GM12873 (cell line): ENCODE measurements at regions not wholly inside any gene's neighbourhood (a gene's known extent, or its start where the extent isn't known, plus 50 kb on each side); places are given as distances from the start of the nearest gene placed in this dataset.

ENCODE experiments used
- CTCF ChIP-seq: IDR thresholded peaks from 2 replicates; pipeline ENCODE4 v1.5.1; 2012; ENCODE audit warnings: low read depth, mild to moderate bottlenecking, moderate library complexity, low read length, control low read depth; ENCODE audit not compliant: insufficient read depth; ENCODE audit errors: missing control alignments

DNA sequence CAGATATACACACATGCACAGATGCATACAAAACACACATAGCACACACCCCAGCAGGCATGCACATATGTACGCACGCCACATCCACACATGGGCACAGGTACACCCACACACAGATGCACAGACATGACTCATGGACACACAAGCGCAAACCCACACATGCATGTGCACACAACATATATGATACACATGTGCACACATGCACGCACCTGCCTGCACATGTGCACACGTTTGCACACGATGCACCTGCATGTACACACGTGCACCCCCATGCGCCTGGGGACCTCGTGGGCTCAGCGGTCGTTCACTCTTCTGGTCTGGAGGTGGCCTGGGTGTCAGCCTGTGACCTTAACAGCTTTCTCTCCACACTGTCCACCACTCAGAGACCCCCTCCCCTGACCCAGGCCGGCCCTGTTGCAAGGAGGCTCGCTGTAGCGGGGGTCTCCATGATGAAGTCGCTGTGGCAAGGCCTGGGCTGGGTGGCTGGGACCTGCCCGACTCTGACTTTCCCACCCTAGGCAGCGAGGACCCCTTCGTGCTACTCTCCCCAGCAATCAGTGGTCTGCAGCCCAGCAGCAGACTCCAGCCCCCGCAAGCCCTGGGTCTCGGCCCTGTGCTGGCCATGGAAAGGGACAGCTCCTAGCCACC, 92.1 kb upstream of the TTC34 start:
- no peak for TF ChIP-seq CTCF

DNA sequence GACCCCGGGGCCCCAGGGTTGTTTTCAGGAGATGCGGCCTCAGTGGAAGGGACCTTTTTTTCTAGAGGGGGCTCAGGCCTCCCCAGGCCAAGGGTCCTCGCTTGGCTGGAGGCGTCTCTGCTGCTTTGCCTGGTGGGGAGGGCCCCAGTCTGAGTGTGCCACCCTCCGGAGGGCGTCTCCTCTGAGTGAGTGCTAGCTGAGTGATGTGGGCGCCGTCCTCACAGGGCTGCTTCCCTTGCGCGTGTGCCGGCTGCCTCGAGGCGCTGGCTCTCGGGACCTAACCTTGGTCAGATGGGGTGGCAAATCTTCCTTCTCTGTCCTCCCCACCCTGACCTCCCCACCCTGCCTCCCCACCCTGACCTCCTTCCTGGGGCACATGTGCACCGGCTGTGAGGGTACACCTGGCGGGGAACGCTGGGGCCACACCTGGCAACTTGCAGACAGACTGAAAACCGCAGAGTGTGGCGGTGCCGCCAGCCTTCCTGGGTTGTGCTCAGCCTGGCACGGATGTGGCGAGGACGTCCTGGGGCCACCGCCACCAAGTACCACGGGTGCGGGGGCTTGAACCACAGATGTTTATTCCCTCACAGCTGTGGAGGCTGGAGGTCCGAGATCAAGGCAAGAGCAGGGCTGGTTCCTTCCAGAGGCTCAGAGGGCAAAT, 93.0 kb upstream of the TTC34 start:
- TF ChIP-seq CTCF = no peak

GRCh38 chr1:2896824-2897223, 95.3 kb upstream of the TTC34 start:
- no peak for TF ChIP-seq CTCF

DNA sequence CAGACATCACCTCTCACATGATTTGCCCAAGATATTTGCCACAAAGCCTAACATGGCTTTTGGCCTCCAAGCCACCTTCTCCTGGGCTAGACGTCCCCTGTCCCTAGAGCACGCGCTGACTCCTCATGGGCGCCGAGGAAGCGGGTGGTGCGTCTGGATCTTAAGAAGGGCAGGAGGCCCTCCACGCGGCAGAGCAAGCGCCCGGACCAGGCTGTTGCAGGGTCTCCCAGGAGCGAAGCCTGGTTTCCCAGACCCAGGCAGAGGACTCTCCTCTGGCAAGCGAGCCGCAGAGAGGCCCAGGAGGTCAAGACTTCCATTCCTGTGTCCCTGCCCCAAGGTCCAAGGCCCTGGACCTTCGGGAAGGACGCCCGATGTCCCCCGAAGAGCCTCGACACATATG, 101.7 kb upstream of the TTC34 start:
- no peak for TF ChIP-seq CTCF

DNA sequence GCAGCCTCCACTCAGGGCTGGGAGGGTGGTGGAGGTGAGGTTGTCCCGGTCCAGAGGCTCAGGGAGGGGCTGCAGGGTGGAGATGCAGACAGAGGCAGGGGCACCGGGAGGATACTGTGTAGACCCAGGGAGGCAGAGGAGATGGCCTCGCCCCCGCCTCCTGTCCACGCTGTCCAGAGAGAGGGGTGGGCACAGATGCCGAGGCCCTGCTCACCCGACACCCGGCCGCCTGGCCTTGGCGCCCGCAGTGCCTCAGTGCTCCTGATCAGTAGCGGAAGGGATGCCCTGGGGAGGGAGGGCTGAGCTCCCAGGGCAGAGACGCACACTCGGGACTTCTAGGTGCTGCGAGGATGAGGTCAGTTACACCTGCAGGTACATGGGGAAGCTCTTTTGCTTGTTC, 102.7 kb upstream of the TTC34 start:
- no peak for TF ChIP-seq CTCF

GRCh38 chr1:2905356-2905755, 103.9 kb upstream of the TTC34 start:
- TF ChIP-seq CTCF = no peak

- no peak for TF ChIP-seq CTCF
Measured at GRCh38 chr1:2906085-2906484, 104.6 kb upstream of the TTC34 start.
